Endothelial cell (in vitro differentiated cells): ENCODE measurements at regions not wholly inside any gene's neighbourhood (a gene's known extent, or its start where the extent isn't known, plus 50 kb on each side); places are given as distances from the start of the nearest gene placed in this dataset.

Experiments
- DNase-seq: peaks from one replicate; pipeline ENCODE4 v3.0.0; 2021; ENCODE audit warnings: low spot score
- H3K27ac Mint-ChIP-seq: one replicate; pipeline ENCODE4 v1.8.0; 2021; ENCODE audit warnings: mixed read lengths, inconsistent platforms; ENCODE audit not compliant: unreplicated experiment
- H3K27me3 Mint-ChIP-seq: one replicate; pipeline ENCODE4 v1.8.0; 2021; ENCODE audit warnings: mild to moderate bottlenecking, moderate library complexity, mixed read lengths, inconsistent platforms; ENCODE audit not compliant: unreplicated experiment
- H3K36me3 Mint-ChIP-seq: one replicate; pipeline ENCODE4 v1.8.0; 2021; ENCODE audit warnings: mild to moderate bottlenecking, low read depth, mixed read lengths, inconsistent platforms; ENCODE audit not compliant: unreplicated experiment
- H3K4me1 Mint-ChIP-seq: one replicate; pipeline ENCODE4 v1.8.0; 2021; ENCODE audit warnings: mild to moderate bottlenecking, mixed read lengths, inconsistent platforms; ENCODE audit not compliant: unreplicated experiment
- H3K4me3 Mint-ChIP-seq: one replicate; pipeline ENCODE4 v1.8.0; 2021; ENCODE audit warnings: mild to moderate bottlenecking, mixed read lengths, inconsistent platforms; ENCODE audit not compliant: unreplicated experiment
- H3K9me3 Mint-ChIP-seq: one replicate; pipeline ENCODE4 v1.8.0; 2021; ENCODE audit warnings: mixed read lengths, inconsistent platforms; ENCODE audit not compliant: unreplicated experiment
- CTCF ChIP-seq: fragments of 200-600 bp; sonication (generic); IDR thresholded peaks from one replicate; pipeline ENCODE4 v1.5.0; 2021; ENCODE audit warnings: antibody characterized with exemption; ENCODE audit not compliant: unreplicated experiment

- Mint-ChIP-seq H3K27ac (no peak overlapping the region), H3K4me3 (no peak overlapping the region), H3K27me3 (no peaks in the 10 kb centered on the region), H3K36me3 (no peaks in the 10 kb centered on the region), H3K9me3 (no peaks in the 10 kb centered on the region), H3K4me1 (no peaks in the 10 kb centered on the region)
- no peak for DNase-seq
- no peak for TF ChIP-seq CTCF
Observed at GRCh38 chr20:39631557-39631956, 669.4 kb downstream of the DHX35 start.

- H3K27ac Mint-ChIP-seq: no peak overlapping the region
- no peak for DNase-seq
- no peaks in the 10 kb centered on the region for H3K9me3 Mint-ChIP-seq
- H3K27me3 Mint-ChIP-seq: no peaks in the 10 kb centered on the region
- H3K4me1 Mint-ChIP-seq: no peaks in the 10 kb centered on the region
- no peak for TF ChIP-seq CTCF
- H3K4me3 Mint-ChIP-seq: no peak overlapping the region
- H3K36me3 Mint-ChIP-seq: no peaks in the 10 kb centered on the region
Observed at GRCh38 chr20:39630215-39630908, 668.2 kb downstream of the DHX35 start.

DNA sequence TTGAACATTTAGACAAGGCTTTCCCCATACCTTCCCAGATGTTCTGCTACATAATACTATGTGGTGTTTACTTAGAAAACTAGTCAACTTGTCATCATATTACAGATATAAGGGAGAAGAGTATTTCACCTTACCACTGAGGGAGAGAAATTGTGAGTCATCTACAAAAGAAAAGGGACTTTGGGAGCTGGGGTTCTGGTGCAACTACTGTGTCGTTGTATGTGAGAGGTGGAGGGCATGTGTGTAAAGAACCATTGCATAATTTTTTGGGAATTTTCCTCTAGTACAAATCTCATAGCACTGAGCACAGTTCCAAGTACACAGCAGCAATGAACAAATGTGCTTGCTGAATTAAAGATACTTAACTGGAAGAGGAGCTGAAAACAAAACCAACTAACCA, 665.6 kb downstream of the DHX35 start:
- Mint-ChIP-seq H3K4me1 (no peaks in the 10 kb centered on the region), H3K4me3 (no peak overlapping the region), H3K36me3 (no peaks in the 10 kb centered on the region), H3K27ac (no peak overlapping the region), H3K27me3 (no peaks in the 10 kb centered on the region), H3K9me3 (no peaks in the 10 kb centered on the region)
- no peak for DNase-seq
- no peak for TF ChIP-seq CTCF

- Mint-ChIP-seq H3K4me3 (no peak overlapping the region), H3K27me3 (no peaks in the 10 kb centered on the region), H3K27ac (no peak overlapping the region), H3K9me3 (no peaks in the 10 kb centered on the region), H3K36me3 (no peaks in the 10 kb centered on the region), H3K4me1 (no peaks in the 10 kb centered on the region)
- TF ChIP-seq CTCF: no peak
- no peak for DNase-seq
Observed at GRCh38 chr20:39624316-39624715, 662.2 kb downstream of the DHX35 start.

GRCh38 chr20:39623584-39624234, 661.6 kb downstream of the DHX35 start:
- Mint-ChIP-seq H3K27ac (no peak overlapping the region), H3K4me1 (no peaks in the 10 kb centered on the region), H3K27me3 (no peaks in the 10 kb centered on the region), H3K9me3 (no peaks in the 10 kb centered on the region), H3K36me3 (no peaks in the 10 kb centered on the region), H3K4me3 (no peak overlapping the region)
- no peak for DNase-seq
- TF ChIP-seq CTCF: no peak
